Sciatic nerve (tissue), 2 donors: ENCODE measurements at regions not wholly inside any gene's neighbourhood (a gene's known extent, or its start where the extent isn't known, plus 50 kb on each side); places are given as distances from the start of the nearest gene placed in this dataset.
A peak's percentile ranks its signal among the peaks of the same experiment; 100 is the strongest.

ENCODE experiments used
- ATAC-seq: fragments of 200-7000 bp; cut with Tn5 transposase; one replicate; pipeline ENCODE4 v1.9.1; 2020; ENCODE audit warnings: mild to moderate bottlenecking, moderate library complexity
- DNase-seq: peaks from one replicate; pipeline ENCODE4 v3.0.0-alpha.2; 2020; ENCODE audit warnings: low spot score
- intact Hi-C: fragments of 100-400 bp; cut with DNase I; formaldehyde crosslinking; loops from one replicate; pipeline ENCODE4 v1.14.2; 2022
- donor health status: DM: no; HTN: no; CAD: no.
- donor health status: DM: no; HTN: no; CAD: no.

DNA sequence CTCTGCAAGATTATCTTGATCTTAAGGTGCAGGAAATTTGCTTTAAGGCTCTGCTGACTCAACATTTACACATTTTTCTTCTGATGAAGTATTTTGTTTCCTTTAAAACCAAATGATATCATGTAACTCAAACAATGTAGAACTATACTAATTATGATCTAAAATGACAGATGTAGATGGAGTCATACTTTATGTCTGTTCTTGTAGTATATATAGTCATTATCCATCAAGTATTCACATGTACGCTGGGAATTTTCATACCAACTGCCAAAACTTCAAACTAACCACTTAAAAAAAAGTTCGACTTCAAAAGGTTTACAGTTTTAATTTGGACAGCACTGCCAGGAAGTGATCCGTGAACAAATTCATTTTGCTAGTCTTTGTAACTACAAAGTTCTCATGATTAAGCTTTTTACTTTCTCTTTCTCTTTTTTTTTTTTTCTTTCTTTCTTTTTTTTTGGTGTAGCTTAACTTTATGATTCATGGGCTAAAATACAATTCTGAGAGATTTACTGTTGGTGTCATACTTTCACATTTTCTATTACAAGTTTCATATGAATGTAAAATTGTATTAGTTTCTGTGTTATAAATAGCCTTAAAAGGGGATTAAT, 509.0 kb upstream of the CXADR start:
- ATAC-seq (no peak), DNase-seq (no peak)
- intact Hi-C loops, result no loop called here

DNA sequence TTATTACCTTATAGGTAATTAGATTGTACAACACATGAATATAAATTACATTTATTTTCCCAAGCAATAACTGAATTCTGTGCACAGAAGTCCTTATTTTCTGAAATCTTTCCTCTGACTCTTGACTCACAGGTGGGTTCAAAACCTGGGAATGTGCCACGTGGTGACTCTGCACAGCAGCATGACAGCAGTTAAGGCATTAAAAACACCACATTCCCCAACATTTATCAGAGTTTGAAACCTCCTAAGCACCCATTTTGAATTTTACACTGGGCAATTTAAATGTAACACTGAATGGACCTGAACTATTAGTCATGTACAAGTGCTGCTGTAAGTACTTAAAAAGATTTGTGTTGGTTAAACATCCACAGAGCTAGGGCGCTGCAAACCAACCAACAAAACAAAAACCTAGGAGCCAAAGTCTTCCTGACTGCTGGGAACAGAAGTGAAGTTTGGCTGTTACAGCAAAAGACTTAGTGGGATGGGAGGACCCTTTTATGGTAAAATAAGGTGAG, 480.6 kb upstream of the CXADR start:
- ATAC-seq (no peak), DNase-seq (no peak)
- intact Hi-C loops, result no loop called here

DNA sequence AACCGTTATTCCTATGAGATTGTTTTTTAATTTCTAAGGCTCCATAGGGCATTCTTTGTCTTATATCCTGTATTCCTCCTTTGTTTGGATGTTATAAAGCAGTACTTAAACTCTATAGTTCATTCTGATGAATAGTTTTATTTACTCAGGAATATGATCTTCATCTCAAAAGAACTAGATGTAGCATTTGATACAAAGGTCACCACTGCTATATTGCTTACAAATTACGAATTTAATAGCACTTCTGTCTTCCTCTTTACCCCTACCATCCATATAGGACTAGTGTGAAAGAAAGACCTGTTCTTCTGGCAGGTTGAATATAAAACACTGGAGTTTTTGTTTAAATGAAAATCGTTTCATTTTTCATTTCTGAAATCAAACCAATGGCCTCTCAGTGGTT, 468.1 kb upstream of the CXADR start:
- no peak for ATAC-seq
- intact Hi-C loops, result no loop called here
- DNase-seq, result no peak

DNA sequence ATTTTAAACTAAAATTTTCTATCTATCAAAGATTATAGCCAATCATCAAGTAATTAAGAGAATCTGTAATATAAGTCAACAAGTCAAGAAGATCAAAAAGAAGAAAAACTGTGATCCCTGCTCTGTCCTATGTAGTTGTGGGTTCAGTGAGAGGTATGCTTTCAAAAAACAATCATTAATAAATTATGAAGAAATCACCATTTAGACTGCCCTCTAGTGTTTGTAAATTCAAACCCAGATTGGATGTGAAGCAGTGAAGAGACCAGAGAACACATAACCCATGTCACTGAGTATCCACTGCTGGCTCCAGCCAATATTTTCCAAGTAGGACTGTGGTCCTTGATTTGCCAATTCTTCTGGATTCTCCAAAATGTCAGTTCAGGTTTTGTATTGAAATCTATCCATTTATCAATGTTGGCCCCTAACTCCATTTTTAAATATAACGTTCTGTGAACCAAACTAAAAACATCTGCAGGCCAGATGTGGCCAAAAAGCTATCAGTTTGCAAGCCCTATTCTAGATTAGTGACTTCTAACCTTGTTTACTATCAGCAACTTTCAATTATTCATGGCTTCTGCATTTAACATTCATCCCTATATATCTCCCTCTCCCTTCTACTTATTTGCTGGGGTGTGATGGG, 467.5 kb upstream of the CXADR start:
- intact Hi-C loops, result no loop called here
- ATAC-seq, result peak; percentile 64
- no peak for DNase-seq

DNA sequence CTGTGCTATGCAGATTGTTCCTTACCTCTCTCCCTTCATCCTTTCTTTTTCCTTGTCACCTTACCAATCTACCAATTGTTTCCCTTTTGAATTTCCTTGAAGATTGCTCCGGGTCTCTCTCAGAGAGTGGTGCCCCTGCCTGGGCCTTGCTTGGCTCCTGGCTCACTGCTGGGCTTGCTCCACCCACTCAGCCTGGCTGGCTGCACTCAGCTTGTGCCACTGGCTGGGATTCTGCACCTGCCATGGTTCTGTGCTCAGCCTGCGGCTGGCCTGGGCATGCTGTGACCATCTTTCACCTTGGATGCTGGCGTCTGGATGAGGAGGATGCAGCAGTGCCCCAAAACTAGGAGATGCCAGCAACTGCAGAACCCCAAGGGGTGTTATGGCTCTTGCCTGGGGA, 463.9 kb upstream of the CXADR start:
- ATAC-seq (no peak), DNase-seq (no peak)
- intact Hi-C loops, result no loop called here

DNA sequence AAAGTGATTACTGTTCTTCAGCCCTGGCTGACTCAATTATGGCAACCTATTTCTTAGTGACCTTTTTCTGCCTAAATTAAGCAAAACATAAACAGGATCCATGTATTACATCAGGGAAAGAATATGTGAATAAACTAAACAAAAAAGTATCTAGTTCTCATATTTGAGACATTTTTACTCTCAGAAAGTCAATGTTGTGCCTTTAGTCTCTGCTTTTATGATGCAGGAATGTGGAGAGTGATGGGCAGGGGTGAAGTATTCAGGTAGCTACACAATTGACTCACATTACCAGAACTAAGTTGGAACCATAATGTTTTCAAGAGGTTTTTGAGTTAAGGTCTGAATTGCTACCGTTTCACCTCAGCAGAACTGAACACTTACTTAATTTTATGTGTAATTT, 462.7 kb upstream of the CXADR start:
- intact Hi-C loops, result no loop called here
- no peak for ATAC-seq

DNA sequence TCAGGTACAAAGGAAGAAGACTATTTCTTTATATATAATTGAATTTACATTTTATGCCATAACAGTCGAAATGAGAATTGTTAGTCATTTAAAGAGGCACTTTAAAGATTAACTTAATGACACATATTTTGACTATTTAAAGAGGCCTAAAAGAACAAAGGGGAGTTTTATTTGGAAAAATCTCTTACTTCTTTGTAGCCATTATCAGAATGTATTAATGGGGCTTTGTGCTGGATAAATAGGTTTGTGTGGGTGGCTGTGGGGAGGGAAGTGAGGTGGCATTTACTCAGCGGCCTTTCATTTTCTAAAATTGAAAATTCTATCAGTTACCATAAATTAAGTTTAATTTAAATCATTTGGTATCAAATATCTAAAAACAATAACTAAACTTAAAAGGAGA, 462.2 kb upstream of the CXADR start:
- intact Hi-C loops, result no loop called here
- ATAC-seq (no peak), DNase-seq (no peak)

More for the DNA sequence above, 462.7 kb upstream of the CXADR start:
- DNase-seq, result no peak

DNA sequence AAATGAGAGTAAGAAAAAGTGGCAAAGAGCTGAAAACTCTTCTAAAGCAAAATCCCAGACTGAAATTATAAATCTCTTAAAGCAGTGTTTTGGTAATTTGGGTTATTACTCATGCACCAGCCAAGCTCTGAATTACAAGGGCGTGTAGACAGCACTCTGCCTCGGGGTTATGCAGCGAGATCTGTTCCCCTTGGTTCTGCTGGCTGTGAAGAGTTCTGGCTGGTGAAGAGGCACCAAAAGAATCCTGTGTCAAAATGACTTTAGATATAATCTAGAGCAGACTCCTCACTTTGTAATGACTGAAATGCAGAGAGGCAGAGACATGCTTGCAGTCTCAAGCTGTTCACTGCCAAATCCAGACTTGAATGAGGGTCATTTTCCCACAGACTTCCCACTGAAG, 461.8 kb upstream of the CXADR start:
- intact Hi-C loops, result no loop called here
- no peak for DNase-seq

DNA sequence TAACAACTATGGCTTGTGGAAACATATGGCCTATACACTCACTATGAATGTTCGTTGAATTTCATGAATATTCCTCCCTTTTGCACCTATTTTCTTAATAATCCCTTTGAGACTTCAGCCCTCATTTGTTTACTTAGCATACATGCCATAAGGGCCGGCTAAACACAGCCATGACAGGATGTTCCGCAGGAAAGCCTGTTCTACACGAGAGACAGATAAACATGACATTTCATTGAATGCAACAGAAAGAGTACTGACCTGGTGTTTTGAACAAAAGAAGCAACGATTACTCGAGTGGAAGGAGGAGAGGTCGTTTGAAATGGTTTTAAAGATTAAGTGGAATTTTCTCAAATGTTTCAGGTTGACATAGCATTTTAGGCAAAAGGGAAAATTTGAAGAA, 459.5 kb upstream of the CXADR start:
- no peak for ATAC-seq
- intact Hi-C loops, result no loop called here
- no peak for DNase-seq

More for the DNA sequence above, 461.8 kb upstream of the CXADR start:
- ATAC-seq, result peak; percentile 48

DNA sequence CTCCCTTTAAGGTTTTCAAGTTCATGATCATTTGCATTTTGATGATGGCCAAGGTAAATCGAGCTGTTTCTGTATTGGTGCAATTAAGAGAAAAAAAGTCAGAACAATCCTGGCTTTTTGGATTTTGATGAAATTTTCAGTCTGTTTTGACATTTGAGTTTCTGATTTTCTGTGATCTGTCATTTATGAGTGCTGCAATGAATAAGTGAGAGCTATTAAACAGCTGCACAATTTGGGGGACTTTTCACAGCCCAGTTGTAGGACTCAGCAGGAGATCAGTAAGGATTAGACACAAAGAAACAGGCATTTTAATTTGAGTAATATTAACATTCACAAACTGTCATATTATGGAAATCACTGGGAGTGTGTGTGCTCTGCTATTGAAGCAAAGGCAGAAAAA, 452.9 kb upstream of the CXADR start:
- DNase-seq, result no peak
- ATAC-seq, result no peak
- intact Hi-C loops, result no loop called here

DNA sequence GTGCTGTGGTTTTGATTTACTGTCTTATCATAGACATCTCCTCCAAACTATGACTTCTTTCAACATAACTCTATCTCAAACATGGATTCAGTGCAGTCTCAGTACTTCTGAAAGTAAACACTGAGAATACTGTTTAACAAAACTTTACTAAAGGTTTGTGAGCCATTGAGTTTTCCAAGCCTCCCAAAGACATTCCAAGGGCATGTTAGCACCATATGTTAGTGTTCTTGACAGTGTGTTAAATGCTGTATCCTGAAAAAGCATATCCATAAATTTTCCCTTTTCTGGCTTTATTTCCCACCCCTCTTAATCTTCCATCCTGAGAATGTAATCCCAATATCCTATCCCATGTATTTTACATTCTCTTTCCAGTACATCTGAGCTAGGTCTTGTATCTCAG, 446.8 kb upstream of the CXADR start:
- ATAC-seq (no peak), DNase-seq (no peak)
- intact Hi-C loops, result no loop called here

DNA sequence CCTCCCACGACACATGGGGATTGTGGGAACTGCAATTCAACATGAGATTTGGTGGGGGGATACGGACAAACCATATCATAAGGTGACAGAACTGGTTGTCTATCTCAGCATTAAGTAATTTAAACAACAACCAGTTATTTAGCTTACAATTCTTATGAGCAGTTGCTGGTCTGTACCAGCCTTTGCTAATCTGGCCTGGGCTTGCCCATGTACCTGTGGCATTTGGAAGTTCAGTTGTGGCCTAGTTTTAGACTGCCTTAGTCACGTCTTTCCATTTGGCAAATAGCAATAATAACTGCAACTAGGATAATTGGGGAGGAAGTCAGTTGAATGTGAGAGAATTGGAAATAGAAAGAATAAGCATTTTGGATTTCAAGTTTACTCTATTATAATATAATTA, 441.8 kb upstream of the CXADR start:
- DNase-seq, result no peak
- ATAC-seq, result no peak
- intact Hi-C loops, result no loop called here

DNA sequence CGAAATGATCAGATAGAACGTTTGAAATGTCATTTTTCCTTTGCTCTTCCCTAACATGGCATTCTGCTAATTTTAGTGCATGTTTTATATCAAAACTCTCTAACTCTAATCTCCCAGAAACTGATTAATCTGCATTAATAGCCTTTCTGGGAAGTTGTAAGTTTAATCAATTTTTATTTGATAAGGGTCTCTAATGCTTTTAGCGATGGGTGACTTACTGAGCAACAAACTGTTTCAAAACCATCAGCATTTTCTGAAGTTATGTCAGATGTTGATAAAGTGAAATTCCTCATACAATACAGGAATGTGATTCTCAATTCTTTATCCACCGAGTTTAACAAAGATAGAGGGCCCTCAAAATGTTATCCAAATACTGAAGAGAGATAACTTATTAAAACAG, 431.6 kb upstream of the CXADR start:
- intact Hi-C loops, result no loop called here
- DNase-seq, result no peak

DNA sequence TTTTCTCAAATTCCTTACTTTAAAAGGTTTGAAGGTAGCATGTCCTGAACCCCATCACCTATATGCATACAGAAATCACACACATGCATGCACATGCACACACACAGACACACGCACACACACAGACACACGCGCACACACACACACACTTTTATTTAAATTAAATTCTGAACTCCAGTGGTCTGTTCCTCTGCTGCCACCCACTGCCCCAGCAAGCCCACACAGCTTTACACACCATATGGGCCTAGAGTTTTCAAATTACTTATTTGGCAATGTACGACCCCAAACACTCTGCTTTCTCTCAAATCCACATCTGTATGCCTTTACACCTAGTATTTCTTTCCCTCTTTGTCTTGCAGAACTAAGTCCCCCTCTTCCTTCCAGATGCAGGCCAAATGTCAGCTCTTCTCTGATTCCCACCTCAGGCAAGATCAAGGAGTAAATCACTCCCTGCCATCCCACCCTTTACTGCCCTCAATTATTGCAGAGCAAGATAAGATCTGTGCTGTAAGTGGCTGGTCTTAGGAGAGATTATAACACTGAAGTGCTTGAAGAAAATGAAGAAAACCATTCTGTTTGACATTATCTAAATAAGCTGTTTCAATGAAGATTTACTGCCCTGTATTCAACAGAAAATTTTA, 429.9 kb upstream of the CXADR start:
- intact Hi-C loops, result no loop called here
- DNase-seq (no peak), ATAC-seq (no peak)

More for the DNA sequence above, 431.6 kb upstream of the CXADR start:
- ATAC-seq, result no peak

DNA sequence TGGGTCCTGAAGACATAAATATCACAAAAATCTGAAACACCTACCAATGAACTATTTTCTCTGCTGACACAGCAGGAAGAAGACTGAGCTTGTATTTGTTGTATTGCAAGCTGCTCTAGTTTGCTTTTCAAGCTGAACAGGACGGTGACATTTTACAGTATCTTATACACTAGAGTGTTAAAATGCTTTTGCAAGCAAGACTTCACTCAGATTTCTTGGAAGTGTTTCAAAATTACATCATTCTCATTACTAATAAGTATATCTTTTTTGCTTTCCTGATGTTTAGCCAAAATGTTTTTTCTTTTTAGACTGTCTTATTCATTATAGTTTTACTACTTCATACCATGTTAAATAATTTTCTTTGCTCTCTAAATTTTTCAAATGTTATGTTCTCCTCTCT, 427.1 kb upstream of the CXADR start:
- intact Hi-C loops, result loop anchor here (5.0 kb wide), 1 partner anchor 682 kb away; no protein-coding TSS in a partner anchor
- DNase-seq, result no peak
- no peak for ATAC-seq

DNA sequence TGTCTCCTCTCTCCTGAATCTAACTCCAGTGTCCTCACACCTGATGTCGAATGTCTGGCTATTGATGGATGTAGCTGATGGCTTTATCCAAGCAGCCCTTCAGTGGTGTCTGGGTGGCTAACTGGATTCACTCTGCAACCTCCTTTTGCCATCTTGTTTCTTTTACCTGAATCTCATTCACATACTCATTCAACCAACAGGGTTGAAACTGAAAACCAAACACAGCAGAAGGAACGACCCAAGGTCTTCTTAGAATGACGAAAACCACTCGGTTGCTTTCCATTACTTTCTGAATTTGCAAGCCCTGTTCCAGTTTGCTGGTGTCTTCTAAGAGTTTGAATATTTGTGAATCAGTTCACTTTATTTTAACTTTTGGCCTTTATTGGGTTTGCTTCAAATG, 424.3 kb upstream of the CXADR start:
- intact Hi-C loops, result loop anchor here (5.0 kb wide), 1 partner anchor 679 kb away; no protein-coding TSS in a partner anchor
- ATAC-seq (no peak), DNase-seq (no peak)

DNA sequence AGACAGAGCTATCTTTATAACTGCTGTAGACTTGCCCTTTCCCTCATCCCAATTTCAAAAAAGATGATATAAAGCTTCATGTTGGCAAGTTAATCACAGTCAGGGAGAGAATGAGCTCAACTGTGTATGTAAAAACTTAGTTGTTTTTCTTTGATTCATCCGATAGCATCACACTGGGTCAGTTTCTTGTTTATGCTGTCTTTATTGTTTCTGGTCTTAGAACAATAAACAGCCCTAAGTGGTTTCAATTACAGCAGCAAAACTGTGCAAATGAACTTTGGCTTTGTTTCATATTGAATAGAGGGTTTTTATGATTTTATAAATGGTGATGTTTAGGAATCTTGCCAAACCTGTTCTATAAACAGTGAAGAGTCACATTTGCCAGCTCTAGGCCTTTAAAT, 423.8 kb upstream of the CXADR start:
- DNase-seq (no peak), ATAC-seq (no peak)
- intact Hi-C loops, result loop anchor here (5.0 kb wide), 1 partner anchor 678 kb away; no protein-coding TSS in a partner anchor

DNA sequence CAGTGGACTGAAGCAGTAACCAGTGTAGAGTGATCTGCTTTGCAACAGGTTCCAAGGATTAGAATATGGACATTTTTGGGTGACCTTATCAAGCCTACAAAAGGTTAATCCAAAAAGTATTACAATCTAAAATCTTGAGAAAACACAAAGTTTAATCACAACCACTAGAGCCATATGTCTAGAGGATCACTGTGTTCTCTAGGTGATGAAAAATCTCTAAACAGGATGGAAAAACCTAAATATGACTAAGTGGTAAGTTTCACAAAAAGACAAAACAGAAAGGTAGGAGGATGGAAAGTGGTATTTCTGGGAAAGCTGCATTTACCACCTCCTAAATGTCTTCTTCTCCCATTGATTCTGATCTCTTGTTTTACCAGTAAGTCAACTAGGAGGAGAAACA, 411.1 kb upstream of the CXADR start:
- DNase-seq (no peak), ATAC-seq (no peak)
- intact Hi-C loops, result no loop called here

DNA sequence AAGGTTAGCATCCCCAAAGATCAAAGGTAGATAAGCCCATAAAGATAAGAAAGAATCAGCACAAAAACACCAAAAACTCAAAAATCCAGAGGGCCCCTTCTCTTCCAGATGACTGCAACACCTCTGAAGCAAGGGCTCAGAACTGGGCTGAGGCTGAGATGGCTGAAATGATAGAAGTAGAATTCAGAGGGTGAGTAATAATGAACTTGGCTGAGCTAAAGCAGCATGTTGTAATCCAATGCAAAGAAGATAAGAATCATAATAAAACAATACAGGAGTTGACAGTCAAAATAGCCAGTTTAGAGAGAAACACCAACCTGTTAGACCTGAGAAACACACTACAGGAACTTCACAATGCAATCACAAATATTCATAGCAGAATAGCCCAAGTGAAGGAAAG, 406.9 kb upstream of the CXADR start:
- intact Hi-C loops, result no loop called here
- DNase-seq (no peak), ATAC-seq (no peak)

DNA sequence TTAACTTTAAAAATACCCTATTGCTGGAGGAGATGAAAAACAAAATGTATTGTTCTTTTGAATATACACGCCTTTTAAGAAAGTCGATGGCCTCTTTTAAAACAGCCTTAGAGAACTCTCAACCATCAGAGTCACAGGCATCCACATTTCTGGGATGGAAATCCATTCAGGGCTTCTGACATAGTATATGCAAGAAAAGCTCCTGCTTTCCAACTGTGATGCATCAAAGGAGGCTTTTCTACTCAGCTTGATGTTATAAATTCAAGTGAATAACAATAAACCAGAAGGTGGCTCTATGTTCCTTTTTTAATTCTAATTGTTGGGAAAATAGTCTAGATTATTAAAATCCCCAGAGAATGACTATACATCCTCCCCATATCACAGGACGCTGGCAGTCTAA, 398.8 kb upstream of the CXADR start:
- ATAC-seq (no peak), DNase-seq (no peak)
- intact Hi-C loops, result no loop called here
